Keratinocyte (primary cell): ENCODE measurements at regions not wholly inside any gene's neighbourhood (a gene's known extent, or its start where the extent isn't known, plus 50 kb on each side); places are given as distances from the start of the nearest gene placed in this dataset.

Source experiments
- DNase-seq: peaks from one replicate; pipeline ENCODE4 v3.0.0-alpha.2; 2011; ENCODE audit warnings: low read depth, missing footprints, low spot score
- FAIRE-seq: peaks from 2 replicates; lab custom pipeline; 2011; peaks lifted over from hg19 to GRCh38; lab: Jason Lieb, UNC
- H2AFZ ChIP-seq: 2 replicates; pipeline ENCODE4 v1.6.0; 2012; ENCODE audit warnings: low read length, control low read depth, inconsistent platforms; ENCODE audit not compliant: control insufficient read depth
- H3K27ac ChIP-seq: 2 replicates; pipeline ENCODE4 v1.5.1; 2011; ENCODE audit warnings: low read length; ENCODE audit not compliant: control insufficient read depth, insufficient read depth
- H3K27me3 ChIP-seq: 3 replicates; pipeline ENCODE4 v1.6.0; 2011; ENCODE audit warnings: low read length; ENCODE audit not compliant: control insufficient read depth, insufficient read depth; ENCODE audit errors: extremely low read depth
- H3K36me3 ChIP-seq, 2 experiments: 2 replicates in 1 of 2; 3 replicates in 1 of 2; pipeline ENCODE4 v1.5.1; 2011; ENCODE audit warnings: low read length in 2 of 2, mild to moderate bottlenecking in 1 of 2; ENCODE audit not compliant: control insufficient read depth in 2 of 2, insufficient read depth in 2 of 2; ENCODE audit errors: extremely low read depth in 1 of 2
- H3K4me1 ChIP-seq: 3 replicates; pipeline ENCODE4 v1.5.1; 2011; ENCODE audit warnings: low read length; ENCODE audit not compliant: control insufficient read depth, insufficient read depth; ENCODE audit errors: extremely low read depth
- H3K4me2 ChIP-seq: 3 replicates; pipeline ENCODE4 v1.6.0; 2011; ENCODE audit warnings: low read depth, low read length; ENCODE audit not compliant: control insufficient read depth, insufficient read depth; ENCODE audit errors: extremely low read depth
- H3K4me3 ChIP-seq, 3 experiments: fragments of 200-600 bp in 1 of 3; sonication (generic) in 1 of 3; 2 replicates in 2 of 3; 3 replicates in 1 of 3; pipeline ENCODE4 v1.5.1; 2011 to 2016; ENCODE audit warnings: low read length in 3 of 3, mild to moderate bottlenecking in 3 of 3, control low read depth in 2 of 3, inconsistent platforms in 1 of 3, low read depth in 1 of 3, mixed read lengths in 1 of 3, mixed run types in 1 of 3, moderate library complexity in 1 of 3; ENCODE audit not compliant: control insufficient read depth in 2 of 3, insufficient read depth in 2 of 3; ENCODE audit errors: extremely low read depth in 1 of 3
- H3K79me2 ChIP-seq: 2 replicates; pipeline ENCODE4 v1.6.0; 2012; ENCODE audit warnings: low read length; ENCODE audit not compliant: control insufficient read depth, insufficient read depth
- H3K9ac ChIP-seq: 3 replicates; pipeline ENCODE4 v1.6.0; 2011; ENCODE audit warnings: low read length; ENCODE audit not compliant: control insufficient read depth, insufficient read depth; ENCODE audit errors: extremely low read depth
- H3K9me1 ChIP-seq: 3 replicates; pipeline ENCODE4 v1.6.0; 2011; ENCODE audit warnings: low read length; ENCODE audit not compliant: control insufficient read depth, insufficient read depth; ENCODE audit errors: extremely low read depth
- H3K9me3 ChIP-seq: 2 replicates; pipeline ENCODE4 v1.5.1; 2012; ENCODE audit warnings: low read depth, low read length; ENCODE audit not compliant: control insufficient read depth
- H4K20me1 ChIP-seq: 3 replicates; pipeline ENCODE4 v1.6.0; 2011; ENCODE audit warnings: low read length; ENCODE audit not compliant: control insufficient read depth, insufficient read depth; ENCODE audit errors: extremely low read depth
- EZH2 ChIP-seq: IDR thresholded peaks from one replicate; pipeline ENCODE4 v1.6.1; 2012; ENCODE audit warnings: inconsistent platforms, mild to moderate bottlenecking, low read length, moderate library complexity
- dilution Hi-C: fragments of 300-500 bp; cut with MboI; formaldehyde crosslinking; loops from one replicate; pipeline ENCODE4 v1.7.0; 2020; ENCODE audit warnings: low sequenced_read_pairs; ENCODE audit not compliant: extremely low pct_ligation_motif_present
- TF ChIP-seq, protein P1 (sequence below), 3 experiments: IDR thresholded peaks in 1 of 3; conservative IDR thresholded peaks in 1 of 3; optimal IDR thresholded peaks in 1 of 3; 2 replicates in 2 of 3; 3 replicates in 1 of 3; pipeline versions ENCODE3 to v1.5.1; 2011; ENCODE audit warnings: low read length in 3 of 3, mild to moderate bottlenecking in 3 of 3, moderate library complexity in 2 of 3, control low read depth in 1 of 3, inconsistent platforms in 1 of 3; ENCODE audit not compliant: insufficient read depth in 2 of 3; ENCODE audit errors: extremely low read depth in 1 of 3

DNA sequence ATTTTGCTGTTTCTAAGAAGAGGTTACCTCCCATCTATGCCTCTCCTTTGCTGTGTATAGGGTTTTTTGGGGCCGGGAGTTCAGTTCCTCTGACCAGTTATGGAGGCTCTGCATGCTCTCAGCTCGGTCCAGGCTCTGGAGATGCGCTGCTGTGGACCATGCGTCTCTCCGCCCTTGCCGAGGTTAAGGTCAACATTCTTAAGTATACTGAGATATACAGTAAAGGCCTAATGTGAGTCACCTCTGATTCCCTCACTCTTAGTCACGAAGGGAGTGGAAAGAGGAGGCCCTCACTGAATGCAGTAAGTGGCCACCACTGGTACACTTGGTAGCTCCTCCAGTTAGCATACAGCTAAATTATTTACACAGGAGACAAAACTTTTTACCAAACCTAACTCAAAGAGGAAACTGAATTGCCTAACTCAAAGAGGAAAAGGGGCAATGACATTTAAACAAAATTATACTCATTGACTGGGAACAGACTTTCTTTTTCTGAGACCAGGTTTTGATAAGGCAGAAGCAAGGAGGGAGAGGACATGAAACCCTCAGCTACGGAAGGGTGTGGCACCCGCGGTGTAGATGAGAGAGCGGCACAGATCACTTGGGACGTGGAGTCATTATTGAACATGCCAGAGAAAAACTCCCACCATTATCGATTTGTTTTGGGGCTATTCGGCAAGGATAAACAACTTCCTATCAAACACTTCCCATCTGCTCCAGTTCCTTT is 98.7 kb downstream of the COPS8 start:
- Histone ChIP-seq H3K79me2 (no peaks in the 10 kb centered on the region), H3K4me1 (no peaks in the 10 kb centered on the region), H3K27me3 (no peaks in the 10 kb centered on the region), H3K9ac (no peak overlapping the region), H4K20me1 (no peaks in the 10 kb centered on the region), H3K4me3 (no peak overlapping the region), H3K9me1 (no peaks in the 10 kb centered on the region), H3K27ac (no peak overlapping the region), H2AFZ (no peak overlapping the region), H3K4me2 (no peak overlapping the region), H3K36me3 (no peaks in the 10 kb centered on the region), H3K9me3 (no peaks in the 10 kb centered on the region)
- FAIRE-seq (peak; percentile 49), DNase-seq (no peak)
- dilution Hi-C loops: no loop called here
- no peak for TF ChIP-seq EZH2
- TF ChIP-seq, protein P1, sequence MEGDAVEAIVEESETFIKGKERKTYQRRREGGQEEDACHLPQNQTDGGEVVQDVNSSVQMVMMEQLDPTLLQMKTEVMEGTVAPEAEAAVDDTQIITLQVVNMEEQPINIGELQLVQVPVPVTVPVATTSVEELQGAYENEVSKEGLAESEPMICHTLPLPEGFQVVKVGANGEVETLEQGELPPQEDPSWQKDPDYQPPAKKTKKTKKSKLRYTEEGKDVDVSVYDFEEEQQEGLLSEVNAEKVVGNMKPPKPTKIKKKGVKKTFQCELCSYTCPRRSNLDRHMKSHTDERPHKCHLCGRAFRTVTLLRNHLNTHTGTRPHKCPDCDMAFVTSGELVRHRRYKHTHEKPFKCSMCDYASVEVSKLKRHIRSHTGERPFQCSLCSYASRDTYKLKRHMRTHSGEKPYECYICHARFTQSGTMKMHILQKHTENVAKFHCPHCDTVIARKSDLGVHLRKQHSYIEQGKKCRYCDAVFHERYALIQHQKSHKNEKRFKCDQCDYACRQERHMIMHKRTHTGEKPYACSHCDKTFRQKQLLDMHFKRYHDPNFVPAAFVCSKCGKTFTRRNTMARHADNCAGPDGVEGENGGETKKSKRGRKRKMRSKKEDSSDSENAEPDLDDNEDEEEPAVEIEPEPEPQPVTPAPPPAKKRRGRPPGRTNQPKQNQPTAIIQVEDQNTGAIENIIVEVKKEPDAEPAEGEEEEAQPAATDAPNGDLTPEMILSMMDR (optimal IDR thresholded peaks at IDR 0.05 in 1 of 3, IDR thresholded peaks at IDR 0.05 in 1 of 3, conservative IDR thresholded peaks at IDR 0.05 in 1 of 3; ENCODE audit: extremely low read depth in 1 of 3, insufficient read depth in 2 of 3, low read length in 3 of 3): no peak

- DNase-seq (no peak), FAIRE-seq (no peak)
- Histone ChIP-seq H4K20me1 (no peaks in the 10 kb centered on the region), H3K79me2 (no peaks in the 10 kb centered on the region), H3K9me3 (no peaks in the 10 kb centered on the region), H3K4me3 (no peak overlapping the region), H3K4me1 (no peaks in the 10 kb centered on the region), H3K9me1 (no peaks in the 10 kb centered on the region), H3K9ac (no peak overlapping the region), H3K27me3 (no peaks in the 10 kb centered on the region), H3K27ac (no peak overlapping the region), H3K4me2 (no peak overlapping the region), H3K36me3 (no peaks in the 10 kb centered on the region), H2AFZ (no peak overlapping the region)
- dilution Hi-C loops: no loop called here
- no peak for TF ChIP-seq EZH2
- TF ChIP-seq, protein P1 (optimal IDR thresholded peaks at IDR 0.05 in 1 of 3, IDR thresholded peaks at IDR 0.05 in 1 of 3, conservative IDR thresholded peaks at IDR 0.05 in 1 of 3; ENCODE audit: extremely low read depth in 1 of 3, insufficient read depth in 2 of 3, low read length in 3 of 3): no peak
These were observed 99.3 kb downstream of the COPS8 start for GRCh38 chr2:237184919-237185552.
